ENCODE measurements at regions not wholly inside any gene's neighbourhood (a gene's known extent, or its start where the extent isn't known, plus 50 kb on each side); places are given as distances from the start of the nearest gene placed in this dataset.
A peak's percentile ranks its signal among the peaks of the same experiment; 100 is the strongest.

DNA sequence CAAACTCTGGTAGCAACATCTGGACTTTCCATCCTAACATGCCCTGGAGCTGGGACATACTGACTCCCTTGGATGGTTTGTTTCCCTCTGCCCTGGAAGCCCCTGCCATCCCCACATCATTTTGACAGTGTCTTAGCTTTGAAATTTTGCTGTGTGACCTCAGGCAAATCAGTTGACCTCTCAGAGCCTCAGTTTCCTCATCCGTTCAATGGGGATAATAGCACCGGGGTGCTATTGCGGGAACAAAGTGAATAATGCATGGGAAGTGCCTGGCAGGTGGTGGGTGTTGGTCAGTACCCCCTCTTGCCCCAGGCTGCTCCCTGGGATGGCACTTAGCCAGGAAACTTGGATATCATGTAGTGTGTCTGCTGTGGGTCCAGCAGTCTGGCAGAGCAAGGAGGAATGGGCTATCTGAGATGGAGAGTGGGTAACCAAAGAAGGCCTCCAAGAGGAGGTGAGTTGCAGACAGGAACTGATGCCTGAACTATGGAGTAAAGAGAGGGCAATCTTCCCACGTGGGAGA lies 88.6 kb downstream of the MRPL14 start (continued):
- no peak for TF ChIP-seq KLF12 (CRISPR knock-in tag; IDR thresholded peaks at IDR 0.05; ENCODE audit: borderline replicate concordance)
- TF ChIP-seq ZNF629 (CRISPR knock-in tag; conservative IDR thresholded peaks at IDR 0.05): peak; percentile 87
- TF ChIP-seq, protein P1, sequence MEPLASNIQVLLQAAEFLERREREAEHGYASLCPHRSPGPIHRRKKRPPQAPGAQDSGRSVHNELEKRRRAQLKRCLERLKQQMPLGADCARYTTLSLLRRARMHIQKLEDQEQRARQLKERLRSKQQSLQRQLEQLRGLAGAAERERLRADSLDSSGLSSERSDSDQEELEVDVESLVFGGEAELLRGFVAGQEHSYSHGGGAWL (CRISPR knock-in tag; IDR thresholded peaks at IDR 0.05): no peak
- no peak for TF ChIP-seq SP4 (CRISPR knock-in tag; IDR thresholded peaks at IDR 0.05)
- TF ChIP-seq ZSCAN22 (CRISPR knock-in tag; IDR thresholded peaks at IDR 0.05): no peak
- 0 out of 2 replicates have a peak, but pooled peaks have one; percentile 42 for TF ChIP-seq KDM1A (CRISPR knock-in tag; IDR thresholded peaks at IDR 0.05)
- no peak for TF ChIP-seq ZNF562 (CRISPR knock-in tag; IDR thresholded peaks at IDR 0.05; ENCODE audit: borderline replicate concordance)
- no peak for TF ChIP-seq ELF3 (CRISPR knock-in tag; IDR thresholded peaks at IDR 0.05)
- TF ChIP-seq HOXA7 (CRISPR knock-in tag; IDR thresholded peaks at IDR 0.05): no peak
- no peak for TF ChIP-seq PHF5A (CRISPR knock-in tag; IDR thresholded peaks at IDR 0.05; ENCODE audit: low read depth, unreplicated experiment)
- peak; percentile 26; the same call in 1 of the 2 replicates for TF ChIP-seq ZNF768 (CRISPR knock-in tag; IDR thresholded peaks at IDR 0.05)
- no peak for TF ChIP-seq PAX8 (CRISPR knock-in tag; IDR thresholded peaks at IDR 0.05; ENCODE audit: borderline replicate concordance)
- no peak for TF ChIP-seq SIN3B (IDR thresholded peaks at IDR 0.05; ENCODE audit: low read length)
- TF ChIP-seq, protein P2, sequence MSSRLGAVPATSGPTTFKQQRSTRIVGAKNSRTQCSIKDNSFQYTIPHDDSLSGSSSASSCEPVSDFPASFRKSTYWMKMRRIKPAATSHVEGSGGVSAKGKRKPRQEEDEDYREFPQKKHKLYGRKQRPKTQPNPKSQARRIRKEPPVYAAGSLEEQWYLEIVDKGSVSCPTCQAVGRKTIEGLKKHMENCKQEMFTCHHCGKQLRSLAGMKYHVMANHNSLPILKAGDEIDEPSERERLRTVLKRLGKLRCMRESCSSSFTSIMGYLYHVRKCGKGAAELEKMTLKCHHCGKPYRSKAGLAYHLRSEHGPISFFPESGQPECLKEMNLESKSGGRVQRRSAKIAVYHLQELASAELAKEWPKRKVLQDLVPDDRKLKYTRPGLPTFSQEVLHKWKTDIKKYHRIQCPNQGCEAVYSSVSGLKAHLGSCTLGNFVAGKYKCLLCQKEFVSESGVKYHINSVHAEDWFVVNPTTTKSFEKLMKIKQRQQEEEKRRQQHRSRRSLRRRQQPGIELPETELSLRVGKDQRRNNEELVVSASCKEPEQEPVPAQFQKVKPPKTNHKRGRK (CRISPR knock-in tag; IDR thresholded peaks at IDR 0.05): no peak
- 0 out of 2 replicates have a peak, but pooled peaks have one; percentile 40 for TF ChIP-seq CHD4 (IDR thresholded peaks at IDR 0.05; ENCODE audit: borderline replicate concordance, low read length)
- TF ChIP-seq YY1 (IDR thresholded peaks at IDR 0.05; ENCODE audit: insufficient read depth, insufficient replicate concordance, low read depth, low read length): no peak
